Suprapubic skin (tissue), 4 donors: ENCODE measurements at regions not wholly inside any gene's neighbourhood (a gene's known extent, or its start where the extent isn't known, plus 50 kb on each side); places are given as distances from the start of the nearest gene placed in this dataset.

Source experiments
- DNase-seq, 2 donors: peaks; one replicate each; pipeline ENCODE4 v3.0.0-alpha.2; 2019; ENCODE audit warnings: low spot score in 2 of 2
- H3K27ac ChIP-seq: fragments of 200-600 bp; sonication (generic); one replicate; pipeline ENCODE4 v1.5.1; 2019
- H3K27me3 ChIP-seq: fragments of 200-600 bp; sonication (generic); one replicate; pipeline ENCODE4 v1.5.1; 2019
- H3K36me3 ChIP-seq: fragments of 200-600 bp; sonication (generic); one replicate; pipeline ENCODE4 v1.5.1; 2019
- H3K4me1 ChIP-seq: fragments of 200-600 bp; sonication (generic); one replicate; pipeline ENCODE4 v1.5.1; 2019
- H3K4me3 ChIP-seq: fragments of 200-600 bp; sonication (generic); one replicate; pipeline ENCODE4 v1.5.1; 2019; ENCODE audit warnings: mild to moderate bottlenecking
- H3K9me3 ChIP-seq: fragments of 200-600 bp; sonication (generic); one replicate; pipeline ENCODE4 v1.5.1; 2019
- CTCF ChIP-seq, 2 donors: fragments of 200-600 bp in 1 of 2; fragments of 450-650 bp in 1 of 2; sonication (generic) in 1 of 2; IDR thresholded peaks; one replicate each; pipeline ENCODE4 v1.5.1; 2016 to 2019; ENCODE audit warnings: antibody characterized with exemption in 2 of 2, mild to moderate bottlenecking in 1 of 2, moderate library complexity in 1 of 2
- EP300 ChIP-seq: sonication (generic); formaldehyde crosslinking; IDR thresholded peaks from one replicate; pipeline ENCODE4 v1.6.1; 2017; ENCODE audit warnings: antibody characterized with exemption
- POLR2A ChIP-seq, 2 donors: fragments of 450-650 bp; IDR thresholded peaks; one replicate each; pipeline ENCODE4 v1.6.1; 2017; ENCODE audit warnings: antibody characterized with exemption in 2 of 2, mild to moderate bottlenecking in 2 of 2, moderate library complexity in 2 of 2
- POLR2AphosphoS5 ChIP-seq, 3 donors: sonication (generic); formaldehyde crosslinking; IDR thresholded peaks; one replicate each; pipeline ENCODE4 v1.6.1; 2017; ENCODE audit warnings: antibody characterized with exemption in 3 of 3
- WGBS: methylation state at CpG from one replicate; pipeline ENCODE4 v1.1.5; 2018; 5-methylcytosine and 5-hydroxymethylcytosine counted together

DNA sequence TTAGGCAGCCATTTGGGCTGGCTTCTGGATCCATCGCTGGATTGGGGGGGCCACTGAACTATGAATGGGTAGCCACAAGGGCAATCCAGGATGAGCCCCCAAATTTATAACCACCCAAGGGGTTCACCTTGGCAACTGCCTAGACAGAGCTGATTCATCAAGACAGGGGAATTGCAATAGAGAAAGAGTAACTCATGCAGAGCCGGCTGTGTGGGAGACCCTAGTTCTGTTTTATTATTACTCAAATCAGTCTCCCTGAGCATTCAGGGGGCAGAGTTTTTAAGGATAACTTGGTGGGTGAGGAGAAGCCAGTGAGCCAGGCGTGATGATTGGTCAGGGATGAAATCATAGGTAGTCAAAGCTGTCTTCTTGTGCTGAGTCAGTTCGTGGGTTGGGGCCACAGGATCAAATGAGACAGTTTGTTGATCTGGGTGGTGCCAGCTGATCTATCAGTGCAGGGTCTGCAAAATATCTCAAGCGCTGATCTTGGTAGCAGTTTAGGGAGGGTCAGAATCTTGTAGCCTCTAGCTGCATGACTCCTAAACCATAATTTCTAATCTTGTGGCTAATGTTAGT, 57.9 kb downstream of the DNAJB9 start:
- Histone ChIP-seq H3K27ac (no peak overlapping the region), H3K9me3 (no peaks in the 10 kb centered on the region), H3K36me3 (no peaks in the 10 kb centered on the region), H3K4me1 (no peaks in the 10 kb centered on the region), H3K27me3 (no peaks in the 10 kb centered on the region), H3K4me3 (no peak overlapping the region)
- 92% methylated on average over 5 of the region's 5 CpGs for WGBS
- no peak for DNase-seq
- no peak for TF ChIP-seq POLR2AphosphoS5 (IDR thresholded peaks at IDR 0.05)
- no peak for TF ChIP-seq EP300
- no peak for TF ChIP-seq POLR2A (IDR thresholded peaks at IDR 0.05)

DNA sequence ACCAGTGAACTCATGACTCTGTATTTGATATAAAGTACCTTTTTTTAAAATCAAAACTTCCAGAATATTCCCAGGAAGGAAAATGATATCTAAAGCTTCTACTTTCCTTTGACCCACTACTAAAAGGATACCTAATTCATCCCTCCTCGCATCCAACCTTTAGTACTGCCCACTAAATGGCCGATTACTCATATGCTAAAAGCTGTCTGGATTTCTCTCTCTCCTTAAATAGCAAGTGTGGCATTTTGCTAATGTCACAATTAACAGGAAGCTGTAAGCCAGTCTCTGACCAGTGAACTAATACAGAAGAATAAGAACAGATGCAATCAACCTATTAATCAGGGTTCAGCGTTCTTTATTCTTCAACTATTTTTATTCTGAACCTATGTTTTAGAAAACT, 59.0 kb downstream of the DNAJB9 start:
- TF ChIP-seq POLR2AphosphoS5 (IDR thresholded peaks at IDR 0.05) (no peak), CTCF (IDR thresholded peaks at IDR 0.05) (no peak), POLR2A (IDR thresholded peaks at IDR 0.05) (no peak), EP300 (no peak)
- no peaks in the 10 kb centered on the region for H3K9me3 ChIP-seq
- no peaks in the 10 kb centered on the region for H3K36me3 ChIP-seq
- WGBS: 84% methylated on average over 3 of the region's 3 CpGs
- H3K27me3 ChIP-seq: no peaks in the 10 kb centered on the region
- H3K27ac ChIP-seq: no peak overlapping the region
- H3K4me3 ChIP-seq: no peak overlapping the region
- no peaks in the 10 kb centered on the region for H3K4me1 ChIP-seq
- DNase-seq: no peak

DNA sequence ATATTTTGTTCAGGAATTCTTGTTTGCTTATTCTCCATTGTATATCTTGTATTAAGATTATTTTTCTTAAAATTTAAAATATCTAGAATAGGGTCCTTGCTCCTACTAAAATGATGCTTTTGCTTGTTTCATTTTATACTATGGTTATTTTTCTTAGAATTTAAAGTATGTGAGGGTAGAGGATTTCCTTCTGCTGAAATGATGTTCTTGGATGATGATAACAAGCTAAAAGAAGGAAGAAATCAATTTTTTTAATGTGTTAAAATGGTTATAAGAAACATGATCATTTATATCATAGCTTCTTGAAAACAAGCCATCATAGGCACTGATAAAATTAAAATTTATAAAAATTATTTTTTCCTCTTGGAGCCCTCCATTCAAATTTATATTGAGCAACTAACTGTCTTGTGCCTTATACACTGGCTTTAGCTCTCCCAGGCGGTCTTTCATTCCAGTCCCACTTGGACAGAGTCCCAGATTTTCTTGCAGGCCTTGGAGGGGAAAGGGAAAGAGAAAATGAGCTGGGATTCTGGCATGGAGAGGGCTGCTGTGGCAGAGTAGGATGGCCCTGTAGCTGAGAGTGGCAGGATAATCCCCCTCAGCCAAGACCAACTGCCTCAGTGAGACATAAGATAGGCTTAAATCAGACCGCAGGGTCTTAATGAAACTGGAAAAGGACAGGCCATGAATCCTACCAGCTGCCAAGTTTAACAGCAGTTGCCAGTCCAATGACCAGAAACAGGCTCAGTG, 60.2 kb downstream of the DNAJB9 start:
- no peak overlapping the region for H3K27ac ChIP-seq
- DNase-seq: no peak
- no peaks in the 10 kb centered on the region for H3K9me3 ChIP-seq
- 49% methylated on average over 2 of the region's 2 CpGs for WGBS
- TF ChIP-seq POLR2A (IDR thresholded peaks at IDR 0.05): no peak
- TF ChIP-seq CTCF (IDR thresholded peaks at IDR 0.05): no peak
- TF ChIP-seq POLR2AphosphoS5 (IDR thresholded peaks at IDR 0.05): no peak
- TF ChIP-seq EP300: no peak
- H3K36me3 ChIP-seq: no peaks in the 10 kb centered on the region
- no peak overlapping the region for H3K4me3 ChIP-seq
- no peaks in the 10 kb centered on the region for H3K4me1 ChIP-seq
- H3K27me3 ChIP-seq: no peaks in the 10 kb centered on the region

GRCh38 chr7:108634036-108634435, 64.4 kb downstream of the DNAJB9 start:
- 75% methylated on average over 2 of the region's 2 CpGs for WGBS

DNA sequence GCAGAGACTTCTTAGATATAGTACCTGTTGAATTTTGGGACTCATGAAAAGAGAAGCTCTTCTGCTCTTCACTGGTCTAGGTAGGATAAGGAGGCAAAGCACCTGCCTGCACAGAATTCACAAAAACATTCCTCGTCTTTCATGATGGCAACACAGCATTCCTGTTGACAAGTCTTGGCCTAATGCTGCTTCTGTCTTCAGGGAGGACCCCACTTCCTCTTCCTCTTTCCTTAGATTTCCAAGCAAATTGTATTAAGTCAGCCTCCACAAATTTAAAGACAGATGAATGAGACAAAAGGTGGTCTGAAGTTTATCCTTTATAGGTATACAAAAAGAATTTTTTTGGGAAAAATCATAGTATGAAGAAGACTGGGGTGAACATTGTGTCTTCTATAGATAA, 64.9 kb downstream of the DNAJB9 start:
- no peaks in the 10 kb centered on the region for H3K4me1 ChIP-seq
- no peak overlapping the region for H3K27ac ChIP-seq
- no peak for DNase-seq
- no peaks in the 10 kb centered on the region for H3K27me3 ChIP-seq
- TF ChIP-seq EP300 (no peak), POLR2A (IDR thresholded peaks at IDR 0.05) (no peak), POLR2AphosphoS5 (IDR thresholded peaks at IDR 0.05) (no peak), CTCF (IDR thresholded peaks at IDR 0.05) (no peak)
- H3K36me3 ChIP-seq: no peaks in the 10 kb centered on the region
- WGBS: 70% methylated on average over 1 of the region's 1 CpG
- H3K4me3 ChIP-seq: no peak overlapping the region
- H3K9me3 ChIP-seq: no peaks in the 10 kb centered on the region

More at GRCh38 chr7:108634036-108634435, 64.4 kb downstream of the DNAJB9 start:
- no peak overlapping the region for H3K27ac ChIP-seq
- TF ChIP-seq EP300 (no peak), POLR2AphosphoS5 (IDR thresholded peaks at IDR 0.05) (no peak), POLR2A (IDR thresholded peaks at IDR 0.05) (no peak), CTCF (IDR thresholded peaks at IDR 0.05) (no peak)
- H3K4me1 ChIP-seq: no peaks in the 10 kb centered on the region
- no peaks in the 10 kb centered on the region for H3K36me3 ChIP-seq
- H3K4me3 ChIP-seq: no peak overlapping the region
- H3K9me3 ChIP-seq: no peaks in the 10 kb centered on the region
- H3K27me3 ChIP-seq: no peaks in the 10 kb centered on the region
- no peak for DNase-seq
